MM.1S (cell line): ENCODE measurements at regions not wholly inside any gene's neighbourhood (a gene's known extent, or its start where the extent isn't known, plus 50 kb on each side); places are given as distances from the start of the nearest gene placed in this dataset.

Experiments used
- DNase-seq: peaks from one replicate; pipeline ENCODE4 v3.0.0-alpha.2; 2015
- H2AFZ ChIP-seq: fragments of 300-600 bp; sonication (generic); 2 replicates; pipeline ENCODE4 v1.6.0; 2016; ENCODE audit warnings: antibody characterized with exemption, low read length
- H3F3A ChIP-seq: fragments of 300-600 bp; sonication (generic); 2 replicates; pipeline ENCODE4 v1.6.1; 2016; ENCODE audit warnings: mild to moderate bottlenecking, antibody characterized with exemption, low read length, moderate library complexity, mixed read lengths; ENCODE audit not compliant: insufficient read depth
- H3K27ac ChIP-seq: fragments of 300-600 bp; sonication (generic); 2 replicates; pipeline ENCODE4 v1.5.1; 2016; ENCODE audit warnings: mild to moderate bottlenecking, low read length
- H3K27me3 ChIP-seq: fragments of 300-600 bp; sonication (generic); replicated peaks from 2 replicates; pipeline ENCODE4 v1.6.0; 2016; ENCODE audit warnings: low read length; ENCODE audit not compliant: insufficient read depth
- H3K36me3 ChIP-seq: fragments of 300-600 bp; sonication (generic); replicated peaks from 2 replicates; pipeline ENCODE4 v1.6.1; 2016; ENCODE audit warnings: mild to moderate bottlenecking, low read length, mixed read lengths; ENCODE audit not compliant: insufficient read depth
- H3K4me1 ChIP-seq: fragments of 300-600 bp; sonication (generic); 2 replicates; pipeline ENCODE4 v1.6.1; 2016; ENCODE audit warnings: low read length, mixed read lengths
- H3K4me2 ChIP-seq: fragments of 300-600 bp; sonication (generic); 2 replicates; pipeline ENCODE4 v1.6.0; 2016; ENCODE audit warnings: low read depth, low read length
- H3K4me3 ChIP-seq: fragments of 300-600 bp; sonication (generic); 2 replicates; pipeline ENCODE4 v1.5.1; 2016; ENCODE audit warnings: low read length, mixed read lengths
- H3K79me2 ChIP-seq: fragments of 300-600 bp; sonication (generic); 2 replicates; pipeline ENCODE4 v1.6.1; 2016; ENCODE audit warnings: mixed run types, low read length, mixed read lengths
- H3K9ac ChIP-seq: fragments of 300-600 bp; sonication (generic); 2 replicates; pipeline ENCODE4 v1.6.1; 2016; ENCODE audit warnings: low read length, mixed read lengths
- H3K9me2 ChIP-seq: fragments of 300-600 bp; sonication (generic); replicated peaks from 2 replicates; pipeline ENCODE4 v1.6.1; 2016; ENCODE audit warnings: mild to moderate bottlenecking, low read length, mixed read lengths; ENCODE audit not compliant: insufficient read depth
- H3K9me3 ChIP-seq: fragments of 300-600 bp; sonication (generic); replicated peaks from 2 replicates; pipeline ENCODE4 v1.6.1; 2016; ENCODE audit warnings: mild to moderate bottlenecking, low read length, mixed read lengths; ENCODE audit not compliant: insufficient read depth
- H4K20me1 ChIP-seq: fragments of 300-600 bp; sonication (generic); 2 replicates; pipeline ENCODE4 v1.6.1; 2016; ENCODE audit warnings: mild to moderate bottlenecking, low read length, moderate library complexity, mixed read lengths; ENCODE audit not compliant: insufficient read depth
- CTCF ChIP-seq: fragments of 300-600 bp; sonication (generic); IDR thresholded peaks from 2 replicates; pipeline ENCODE4 v1.5.1; 2016; ENCODE audit warnings: antibody characterized with exemption, low read length, mixed read lengths
- EZH2 ChIP-seq: fragments of 300-600 bp; sonication (generic); optimal IDR thresholded peaks from 2 replicates; pipeline ENCODE3; 2017; ENCODE audit warnings: low read depth, mild to moderate bottlenecking, antibody characterized with exemption, low read length, mixed read lengths
- EZH2phosphoT487 ChIP-seq: fragments of 300-600 bp; sonication (generic); IDR thresholded peaks from 2 replicates; pipeline ENCODE4 v1.6.1; 2018; ENCODE audit warnings: antibody characterized with exemption, low read length

DNA sequence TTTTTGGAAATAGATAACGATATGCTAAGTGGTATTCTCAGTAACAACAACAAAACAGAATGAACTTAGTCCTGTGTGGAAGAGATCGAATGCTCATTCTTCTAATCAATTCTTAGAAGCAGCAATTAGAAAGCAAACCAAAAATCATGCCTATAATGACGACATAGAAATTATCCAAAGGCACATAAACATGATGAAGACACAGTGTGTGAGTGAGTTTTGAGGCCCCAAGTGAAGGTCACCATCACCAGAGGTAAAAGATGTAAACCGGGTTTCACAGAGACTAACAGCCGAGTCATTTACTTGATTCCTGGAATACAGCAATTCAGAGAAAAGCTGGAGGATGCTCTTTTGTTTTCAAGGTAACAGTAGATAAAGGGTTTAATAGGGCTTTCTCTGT lies 509.2 kb downstream of the TDRD15 start:
- no peak overlapping the region for H3K27ac ChIP-seq

GRCh38 chr2:21633466-21633865 lies 509.7 kb downstream of the TDRD15 start:
- H3K9me3 ChIP-seq, result no peaks in the 10 kb centered on the region
- no peaks in the 10 kb centered on the region for H3K79me2 ChIP-seq
- H3K27ac ChIP-seq, result no peak overlapping the region
- no peaks in the 10 kb centered on the region for H3K4me1 ChIP-seq
- no peak for DNase-seq
- no peak overlapping the region for H3K9ac ChIP-seq
- no peaks in the 10 kb centered on the region for H3K36me3 ChIP-seq
- H3K4me2 ChIP-seq, result no peak overlapping the region
- H3K27me3 ChIP-seq, result no peaks in the 10 kb centered on the region
- H3K4me3 ChIP-seq, result no peak overlapping the region
- TF ChIP-seq EZH2phosphoT487 (no peak), EZH2 (no peak), CTCF (no peak)
- H3K9me2 ChIP-seq, result no peaks in the 10 kb centered on the region
- H2AFZ ChIP-seq, result no peak overlapping the region
- no peaks in the 10 kb centered on the region for H3F3A ChIP-seq
- H4K20me1 ChIP-seq, result no peaks in the 10 kb centered on the region

More for the DNA sequence above, 509.2 kb downstream of the TDRD15 start:
- no peaks in the 10 kb centered on the region for H3K9me2 ChIP-seq
- no peaks in the 10 kb centered on the region for H3K4me1 ChIP-seq
- no peaks in the 10 kb centered on the region for H3K36me3 ChIP-seq
- no peaks in the 10 kb centered on the region for H3K27me3 ChIP-seq
- H3K9me3 ChIP-seq, result no peaks in the 10 kb centered on the region
- H4K20me1 ChIP-seq, result no peaks in the 10 kb centered on the region
- H3K4me3 ChIP-seq, result no peak overlapping the region
- no peak overlapping the region for H3K9ac ChIP-seq
- H2AFZ ChIP-seq, result no peak overlapping the region
- no peak for TF ChIP-seq EZH2
- no peak for TF ChIP-seq EZH2phosphoT487
- no peak for TF ChIP-seq CTCF
- H3K4me2 ChIP-seq, result no peak overlapping the region
- H3F3A ChIP-seq, result no peaks in the 10 kb centered on the region
- no peaks in the 10 kb centered on the region for H3K79me2 ChIP-seq
- no peak for DNase-seq

DNA sequence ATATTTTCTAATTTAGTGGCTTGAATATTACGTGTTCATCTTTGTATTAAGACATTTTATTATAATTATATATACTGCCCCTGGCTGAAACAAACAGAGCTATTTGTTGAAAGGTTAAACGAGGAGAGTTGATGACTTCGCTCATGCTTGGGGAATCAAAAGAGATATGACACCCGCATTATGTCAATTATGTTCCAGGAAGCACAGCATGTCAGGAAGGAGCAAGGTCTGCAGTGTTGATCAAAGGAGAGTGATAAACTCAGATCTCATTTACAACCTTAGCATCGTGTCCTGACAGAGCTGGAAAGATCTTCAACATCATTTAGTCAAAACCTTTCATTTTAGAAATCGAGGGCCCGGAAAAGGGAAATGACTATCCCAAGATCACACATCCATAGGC lies 510.1 kb downstream of the TDRD15 start:
- H3K4me1 ChIP-seq, result no peaks in the 10 kb centered on the region
- no peaks in the 10 kb centered on the region for H3K9me2 ChIP-seq
- no peaks in the 10 kb centered on the region for H3K36me3 ChIP-seq
- H2AFZ ChIP-seq, result no peak overlapping the region
- H3K4me3 ChIP-seq, result no peak overlapping the region
- TF ChIP-seq CTCF, result no peak
- TF ChIP-seq EZH2phosphoT487, result no peak
- TF ChIP-seq EZH2, result no peak
- H3K4me2 ChIP-seq, result no peak overlapping the region
- H3K27me3 ChIP-seq, result no peaks in the 10 kb centered on the region
- H3K9ac ChIP-seq, result no peak overlapping the region
- no peak for DNase-seq
- no peaks in the 10 kb centered on the region for H3F3A ChIP-seq
- no peaks in the 10 kb centered on the region for H3K79me2 ChIP-seq
- no peaks in the 10 kb centered on the region for H3K9me3 ChIP-seq
- H4K20me1 ChIP-seq, result no peaks in the 10 kb centered on the region
- no peak overlapping the region for H3K27ac ChIP-seq

- Histone ChIP-seq H3K79me2 (no peaks in the 10 kb centered on the region), H3K4me1 (no peaks in the 10 kb centered on the region), H3F3A (no peaks in the 10 kb centered on the region), H2AFZ (no peak overlapping the region), H3K27me3 (no peaks in the 10 kb centered on the region), H3K27ac (no peak overlapping the region), H3K4me3 (no peak overlapping the region), H3K4me2 (no peak overlapping the region), H3K9me2 (no peaks in the 10 kb centered on the region), H3K9me3 (no peaks in the 10 kb centered on the region), H3K36me3 (no peaks in the 10 kb centered on the region), H3K9ac (no peak overlapping the region), H4K20me1 (no peaks in the 10 kb centered on the region)
- DNase-seq, result no peak
- TF ChIP-seq EZH2 (no peak), EZH2phosphoT487 (no peak), CTCF (no peak)
Measured at GRCh38 chr2:21640046-21640445, 516.3 kb downstream of the TDRD15 start.
